HuH-7.5 (cell line): ENCODE measurements at regions not wholly inside any gene's neighbourhood (a gene's known extent, or its start where the extent isn't known, plus 50 kb on each side); places are given as distances from the start of the nearest gene placed in this dataset.

ENCODE experiments used
- DNase-seq: peaks from one replicate; pipeline ENCODE4 v3.0.0; 2011; ENCODE audit warnings: low spot score

DNA sequence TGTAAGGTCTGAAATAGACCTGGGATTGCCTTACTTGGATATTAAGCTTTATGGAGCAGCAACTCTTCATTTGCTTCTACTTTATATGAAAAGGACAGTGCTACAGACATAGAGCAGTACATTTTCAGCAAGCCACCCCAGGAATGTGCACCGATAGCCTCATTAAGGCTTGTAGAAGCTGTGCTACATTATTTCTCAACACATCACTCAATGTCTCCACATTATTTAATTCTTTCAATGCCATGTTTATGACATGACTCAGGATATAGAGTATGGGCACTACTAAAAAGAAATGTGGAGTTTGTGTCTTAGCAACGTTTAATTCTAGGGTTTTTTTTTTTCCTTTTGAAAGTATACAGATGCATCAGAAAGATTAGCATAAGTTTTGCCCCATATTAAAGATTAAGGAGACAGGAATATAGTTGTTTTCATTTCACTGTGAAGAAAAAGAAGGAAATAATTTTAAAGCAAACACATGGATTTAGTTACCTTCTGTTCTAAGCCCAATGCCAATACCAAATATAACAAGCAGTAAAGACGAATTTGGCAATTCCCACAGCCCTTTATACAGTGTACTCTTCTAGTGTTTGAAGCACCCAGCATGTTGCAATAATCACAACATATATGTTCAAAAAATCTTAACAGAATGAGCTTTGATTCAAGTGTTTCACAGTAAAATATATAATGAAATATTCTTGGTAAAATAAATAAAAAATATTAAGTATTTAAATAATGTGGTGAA, 2140.1 kb upstream of the AGA start:
- DNase-seq: no peak

GRCh38 chr4:179583221-179583620, 2141.0 kb upstream of the AGA start:
- no peak for DNase-seq

DNA sequence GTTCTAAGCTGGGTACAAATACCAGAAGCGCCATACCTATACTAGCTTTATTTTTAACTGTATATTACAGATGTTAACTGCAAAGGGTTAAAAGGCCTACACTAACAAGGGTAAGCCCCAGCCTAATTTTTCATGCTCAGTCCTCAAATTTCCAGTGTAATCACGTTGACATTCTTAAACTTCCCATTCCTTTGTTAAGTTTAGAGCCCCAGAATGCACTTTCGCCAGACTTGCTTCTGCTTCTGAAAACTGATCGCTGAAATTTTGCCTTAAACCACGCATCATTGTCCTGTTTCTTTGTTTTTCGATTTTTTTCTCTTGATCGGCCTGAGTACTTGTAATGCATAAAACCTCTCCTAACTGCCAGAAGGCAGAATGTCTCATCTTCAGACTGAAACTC, 2141.9 kb upstream of the AGA start:
- DNase-seq: no peak

DNA sequence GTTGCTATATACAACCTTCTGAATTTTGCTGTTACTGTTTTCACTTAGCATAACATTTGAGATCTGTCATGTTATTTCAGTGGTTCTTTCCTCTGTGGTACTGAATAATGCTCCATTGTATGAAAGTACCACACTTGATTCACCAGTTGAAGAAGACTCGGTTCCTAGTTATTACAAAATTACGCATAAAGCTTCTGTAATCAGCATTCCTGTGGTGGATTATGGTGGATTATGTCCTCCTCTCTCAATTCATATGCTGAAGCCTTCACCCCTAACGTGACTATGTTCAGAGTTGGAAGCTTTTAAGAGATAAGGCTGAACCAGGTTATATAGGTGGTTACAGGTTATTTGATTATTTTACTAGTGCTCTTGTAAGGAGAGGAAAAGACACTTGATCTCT, 2143.5 kb upstream of the AGA start:
- no peak for DNase-seq

- no peak for DNase-seq
These were observed 2144.2 kb upstream of the AGA start for GRCh38 chr4:179586460-179586859.

DNA sequence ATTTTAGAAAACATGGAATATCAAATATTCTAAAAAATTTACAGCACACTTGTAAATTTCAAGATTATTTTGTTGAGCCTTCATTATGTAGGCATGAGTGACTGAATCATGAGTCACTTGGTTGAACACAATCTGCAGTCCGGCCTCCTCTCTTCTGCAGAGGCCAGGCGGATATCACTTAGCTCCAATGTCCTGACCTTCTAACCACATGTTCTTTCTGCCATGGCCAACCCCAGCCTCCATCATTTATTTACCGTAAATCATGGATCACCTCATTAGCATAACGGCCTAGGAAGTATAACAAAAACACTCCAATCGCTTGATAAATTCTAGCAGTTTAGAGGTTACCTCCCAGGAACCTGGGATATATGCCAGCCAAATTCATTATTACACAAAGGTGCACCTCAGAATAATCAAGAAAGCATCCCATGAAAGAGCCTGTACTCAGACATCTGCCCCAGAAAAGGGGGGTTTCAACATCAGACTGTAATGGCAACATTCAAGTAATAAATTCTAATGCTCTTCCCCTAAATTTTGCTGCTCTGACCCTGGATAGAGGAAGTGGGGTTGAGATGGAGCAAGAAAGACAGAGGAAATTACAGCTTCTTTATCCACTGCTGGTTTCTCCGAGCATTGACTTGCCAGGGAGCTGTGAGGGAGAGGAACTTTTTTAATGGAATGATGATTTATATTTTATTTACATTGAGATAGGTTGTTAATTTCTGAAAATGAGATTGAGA, 2153.6 kb upstream of the AGA start:
- no peak for DNase-seq

DNA sequence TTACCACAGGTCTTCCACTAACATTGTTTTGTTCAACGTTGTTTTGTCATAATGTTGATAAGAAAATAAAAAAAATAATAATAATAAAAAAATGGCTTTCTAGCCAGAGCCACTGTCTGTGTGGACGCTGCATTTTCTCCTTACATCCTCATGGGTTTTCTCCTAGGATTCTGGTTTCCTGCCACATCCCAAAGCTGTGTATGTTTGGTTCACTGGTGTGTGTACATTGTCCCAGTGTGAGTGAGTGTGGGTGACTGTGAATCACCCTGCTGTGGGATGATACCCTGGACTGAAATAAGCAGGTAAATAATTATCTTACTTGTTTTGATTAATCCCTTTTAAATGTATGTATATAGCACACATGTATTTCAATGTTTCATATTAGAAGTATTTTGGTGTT, 2154.4 kb upstream of the AGA start:
- DNase-seq: no peak

DNA sequence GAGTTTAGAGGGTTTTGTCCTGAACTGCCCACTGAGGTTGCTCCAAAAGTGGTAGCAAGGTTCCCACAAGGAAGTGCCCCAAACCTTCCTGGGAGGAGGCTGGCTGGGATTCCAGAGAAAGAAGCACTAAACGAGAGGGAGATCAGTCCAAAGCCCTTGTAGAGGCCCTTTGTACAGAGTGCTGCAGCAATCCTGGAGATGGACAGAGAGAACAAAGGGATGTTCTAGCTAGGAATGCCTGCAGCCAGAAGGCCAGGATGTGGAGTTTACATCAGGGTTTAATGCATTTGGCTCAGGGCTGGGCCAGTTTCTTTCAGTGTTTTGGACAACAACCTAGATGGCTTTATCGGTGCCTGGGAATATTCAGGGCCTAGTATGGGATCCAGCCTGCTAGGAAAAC, 2155.1 kb upstream of the AGA start:
- DNase-seq: no peak

- no peak for DNase-seq
These were observed 2159.4 kb upstream of the AGA start for GRCh38 chr4:179601671-179602070.

DNA sequence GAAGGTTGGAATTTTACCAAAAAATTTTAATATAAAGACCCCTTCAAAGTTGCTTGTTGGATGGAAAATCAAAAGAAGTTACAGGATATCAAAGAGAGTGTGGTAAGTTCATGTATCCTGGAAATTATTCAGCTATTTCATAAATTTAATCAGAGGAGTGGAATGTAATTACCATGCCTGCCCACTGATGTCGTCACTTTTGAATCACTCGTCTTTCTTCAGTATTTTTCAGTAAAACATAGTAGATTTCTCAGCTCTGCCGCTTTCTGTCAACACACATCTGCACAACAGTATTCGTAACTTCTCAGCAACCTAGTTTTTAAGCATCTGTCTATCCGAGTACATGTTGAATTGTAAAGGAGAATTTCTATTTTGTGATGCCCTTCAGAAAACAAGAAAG, 2163.0 kb upstream of the AGA start:
- no peak for DNase-seq

DNA sequence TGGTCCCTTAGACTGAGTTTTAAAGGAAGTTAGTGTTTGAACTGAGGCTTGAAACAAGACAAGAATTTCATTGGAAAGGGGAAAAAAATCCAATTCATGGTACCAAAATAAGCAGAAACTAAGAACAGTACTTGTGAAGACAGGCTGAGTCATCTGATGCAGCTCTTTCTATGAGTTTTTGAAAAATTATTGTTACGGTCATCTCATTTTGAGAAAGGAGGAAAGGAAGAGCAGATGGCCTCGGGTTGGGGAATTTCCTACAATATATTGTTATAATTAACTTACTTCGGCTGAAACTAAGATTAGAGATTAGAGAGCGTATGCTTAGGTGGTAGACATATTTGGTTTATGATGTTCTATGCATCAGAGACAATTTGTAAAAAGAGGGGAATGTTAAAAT, 2164.8 kb upstream of the AGA start:
- DNase-seq: no peak

GRCh38 chr4:179615704-179616103, 2173.5 kb upstream of the AGA start:
- no peak for DNase-seq

DNA sequence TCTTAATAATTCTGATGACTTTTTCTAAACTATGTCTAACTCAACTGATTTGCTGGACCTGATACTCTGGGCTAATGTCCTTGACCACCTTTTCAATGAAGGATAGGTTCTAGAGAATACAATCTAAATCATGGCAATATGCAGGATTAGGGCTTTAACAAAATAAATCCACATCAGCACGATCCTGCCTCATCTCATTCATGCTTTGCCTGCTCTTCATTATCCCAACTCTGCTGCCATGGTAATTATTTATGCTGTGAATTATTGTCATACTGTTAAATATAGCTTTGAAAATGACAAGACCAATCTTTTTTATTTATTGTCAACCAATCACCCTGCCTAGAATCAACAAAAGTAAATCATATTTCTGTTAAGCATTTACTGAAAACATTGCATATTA, 2176.7 kb upstream of the AGA start:
- no peak for DNase-seq

DNA sequence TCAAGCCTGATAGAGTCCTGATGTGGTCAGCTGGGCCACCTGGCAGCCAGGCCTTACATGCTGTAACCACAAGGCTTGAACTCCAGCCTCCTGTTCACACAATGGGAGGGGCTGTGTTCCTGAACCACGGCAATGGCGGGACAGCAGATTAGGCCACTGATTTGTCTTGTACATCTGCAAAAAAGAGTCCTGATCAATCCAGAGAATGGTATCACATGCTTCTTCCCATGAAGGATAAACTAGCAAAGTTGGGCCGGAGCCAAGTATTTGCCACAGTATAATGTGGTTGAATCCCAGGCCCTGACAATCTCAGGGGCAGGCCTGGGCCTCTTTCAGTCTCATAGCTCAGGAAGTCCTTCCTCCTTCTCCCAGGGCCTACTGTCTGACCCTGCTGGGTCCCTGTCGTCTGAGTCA, 2182.5 kb upstream of the AGA start:
- no peak for DNase-seq

DNA sequence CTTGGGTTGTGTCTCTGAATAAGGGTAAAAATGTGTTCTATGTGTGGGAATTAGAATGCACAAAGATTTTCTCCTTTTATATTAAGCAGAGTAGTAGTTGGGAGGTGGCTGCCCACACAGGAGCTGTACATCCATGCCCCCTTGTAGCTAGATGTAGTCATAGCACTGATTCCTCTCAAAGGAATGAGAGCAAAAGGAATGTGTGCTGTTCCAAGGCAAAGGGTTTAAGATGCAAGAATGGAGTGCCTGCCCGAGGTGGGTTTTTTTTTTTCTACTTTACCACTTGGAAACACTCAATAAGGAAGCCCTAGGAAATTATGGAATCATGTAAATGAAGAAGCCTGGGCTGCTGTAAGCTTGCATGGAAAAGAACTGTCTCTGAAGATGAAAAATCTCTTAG, 2183.2 kb upstream of the AGA start:
- no peak for DNase-seq

DNA sequence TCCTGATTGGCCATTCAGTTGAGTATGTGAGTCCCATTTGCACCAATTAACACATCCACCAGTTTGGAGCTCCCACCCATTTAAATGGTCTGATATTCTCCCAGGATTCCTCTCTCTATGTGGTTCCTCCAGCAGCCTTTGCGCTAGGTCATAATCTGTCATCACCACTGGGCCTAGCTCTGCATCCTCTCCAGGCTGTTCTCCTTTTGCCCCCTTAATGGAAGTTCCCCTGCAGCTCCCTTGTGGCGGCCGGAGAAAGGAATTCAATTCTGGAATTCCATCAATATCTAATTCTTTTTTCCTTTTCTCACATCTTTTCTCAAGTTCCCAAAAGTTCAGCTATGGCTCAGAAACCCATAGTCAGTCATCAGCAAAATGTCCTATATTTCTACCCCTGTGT, 2184.4 kb upstream of the AGA start:
- no peak for DNase-seq

- no peak for DNase-seq
These were observed 2189.1 kb upstream of the AGA start for GRCh38 chr4:179631321-179631720.

DNA sequence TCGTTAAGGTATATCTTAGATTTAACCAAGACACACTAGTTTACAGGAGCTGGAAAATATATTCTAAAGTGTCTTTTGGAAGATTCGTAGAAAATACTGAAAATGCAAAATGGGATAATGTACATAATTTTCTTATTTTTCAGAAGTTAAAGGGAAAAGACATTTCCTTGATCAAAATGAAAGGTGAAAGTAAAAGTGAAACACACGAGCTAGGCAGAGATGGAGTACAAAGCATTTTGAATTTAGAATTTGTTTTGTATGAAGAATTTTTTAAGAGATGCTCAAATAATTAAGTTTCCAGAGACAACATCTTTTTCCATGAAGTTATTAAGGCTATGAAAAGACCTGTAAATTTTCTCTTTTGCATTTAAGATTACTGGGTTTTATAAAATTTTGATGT, 2192.6 kb upstream of the AGA start:
- DNase-seq: no peak

DNA sequence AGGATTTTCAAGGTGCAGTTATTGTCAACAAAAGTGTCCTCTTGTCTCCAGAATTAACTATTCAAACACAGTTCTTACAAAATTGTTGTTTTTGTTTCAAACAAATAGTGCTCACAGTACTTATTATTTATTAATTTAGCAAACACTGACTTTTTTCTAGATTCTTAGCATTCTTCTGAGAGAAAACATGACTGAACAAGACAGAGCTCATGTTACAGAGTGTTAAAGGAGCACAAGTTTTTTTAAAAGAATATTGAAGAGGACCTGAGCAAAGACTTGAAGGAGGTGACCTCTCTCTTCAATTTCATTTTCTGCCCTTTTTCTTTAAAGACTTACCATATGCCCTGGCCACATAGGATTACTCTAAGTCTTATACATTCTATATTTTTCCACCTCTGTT, 2220.3 kb upstream of the AGA start:
- DNase-seq: no peak

DNA sequence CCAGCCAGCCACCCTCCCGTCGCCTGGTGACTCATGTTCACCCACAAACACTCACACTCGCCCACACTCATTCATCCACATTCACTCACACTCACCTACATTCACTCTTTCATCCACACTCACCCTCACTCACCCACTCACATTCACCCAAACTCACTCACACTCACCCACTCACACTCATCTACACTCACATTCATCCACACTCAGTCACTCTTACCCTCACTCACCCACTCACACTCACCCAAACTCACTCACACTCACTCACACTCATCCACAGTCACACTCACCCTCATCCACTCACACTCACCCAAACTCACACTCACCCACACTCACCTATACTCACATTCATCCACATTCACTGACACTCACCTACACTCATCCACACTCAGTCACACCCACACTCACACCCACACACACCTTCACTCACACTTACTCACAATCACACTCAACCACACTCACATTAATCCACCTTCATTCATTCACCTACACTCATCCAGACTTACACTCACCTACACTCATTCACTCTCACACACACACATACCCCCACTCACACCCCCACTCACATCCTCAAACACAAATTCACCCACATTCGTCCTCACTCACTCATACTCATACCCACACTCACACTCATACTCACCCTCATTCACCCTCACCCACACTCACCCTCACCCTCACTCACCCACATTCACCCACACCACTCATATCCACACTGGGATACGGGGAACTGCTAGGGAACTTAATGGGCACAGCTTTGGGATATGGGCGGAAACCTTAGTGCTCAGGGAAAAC, 2221.6 kb upstream of the AGA start:
- DNase-seq: no peak

GRCh38 chr4:179664430-179665027, 2222.3 kb upstream of the AGA start:
- DNase-seq: no peak

GRCh38 chr4:179666226-179666625, 2224.0 kb upstream of the AGA start:
- no peak for DNase-seq

- DNase-seq: no peak
These were observed 2229.4 kb upstream of the AGA start for GRCh38 chr4:179671609-179672008.
